ENCODE measurements at regions not wholly inside any gene's neighbourhood (a gene's known extent, or its start where the extent isn't known, plus 50 kb on each side); places are given as distances from the start of the nearest gene placed in this dataset.

- no peak for DNase-seq (ENCODE audit: low read depth in 2 of 2)
Measured at GRCh38 chr5:176176231-176176630, 62.0 kb upstream of the SIMC1 start.

DNA sequence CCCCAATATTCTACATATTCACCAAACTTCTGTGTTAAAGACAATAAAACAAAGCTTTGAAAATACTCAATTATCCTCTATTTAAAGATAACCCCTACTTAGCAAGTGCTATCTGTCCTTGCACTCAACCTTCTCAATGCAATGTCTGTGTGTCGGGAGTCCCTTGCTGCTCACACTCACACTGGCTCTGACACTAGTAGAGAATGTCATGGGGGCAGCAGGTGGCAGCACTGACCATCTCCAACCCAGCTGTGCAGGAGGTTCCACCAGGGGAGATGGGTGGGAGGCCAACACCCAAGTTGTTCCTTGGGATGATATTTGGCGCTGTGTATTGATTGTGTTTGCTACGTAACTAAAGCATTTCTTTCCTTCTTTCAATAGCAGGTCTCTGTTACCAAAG lies 59.4 kb upstream of the SIMC1 start:
- no peak for DNase-seq (ENCODE audit: low read depth in 2 of 2)

DNA sequence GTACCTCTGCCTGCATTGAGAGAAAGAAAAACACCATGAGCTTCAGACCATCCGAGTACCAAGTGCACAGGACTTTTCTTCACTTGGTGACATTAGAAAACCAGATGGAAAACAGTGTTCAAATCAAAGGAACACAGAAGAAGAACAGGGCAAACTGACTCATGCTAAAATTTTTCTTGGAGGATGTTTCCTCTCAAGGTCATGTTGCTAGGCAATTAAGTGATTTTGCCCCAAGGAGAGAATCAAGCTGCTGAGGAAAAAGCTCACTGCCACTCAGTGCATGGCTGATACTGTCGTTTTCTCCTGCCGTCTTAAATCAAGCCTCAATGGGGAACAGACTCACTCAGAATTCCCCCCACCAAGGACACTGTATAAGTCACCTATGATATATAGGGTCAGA lies 57.9 kb upstream of the SIMC1 start:
- DNase-seq (ENCODE audit: low read depth in 2 of 2), result no peak

DNA sequence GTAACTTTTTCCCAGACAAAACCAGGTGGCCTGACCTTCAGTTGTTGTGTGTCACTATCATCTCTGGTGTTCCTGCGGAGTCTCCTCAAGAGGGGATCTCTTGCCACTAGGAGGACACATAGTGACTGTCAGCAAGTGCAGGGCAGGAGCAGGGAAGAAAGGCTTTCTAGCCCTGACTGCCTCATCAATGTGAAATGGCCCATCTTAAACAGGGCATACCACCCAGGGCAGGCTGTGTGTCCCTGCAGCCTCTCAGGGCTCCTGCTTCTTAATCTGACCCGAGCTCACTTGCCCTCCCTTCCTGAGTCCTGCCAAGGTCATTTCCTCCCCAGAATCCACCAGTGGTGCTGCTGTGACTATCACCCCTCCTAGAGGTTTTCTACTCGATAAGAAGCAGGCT lies 57.4 kb upstream of the SIMC1 start:
- DNase-seq (ENCODE audit: low read depth in 2 of 2), result no peak

DNA sequence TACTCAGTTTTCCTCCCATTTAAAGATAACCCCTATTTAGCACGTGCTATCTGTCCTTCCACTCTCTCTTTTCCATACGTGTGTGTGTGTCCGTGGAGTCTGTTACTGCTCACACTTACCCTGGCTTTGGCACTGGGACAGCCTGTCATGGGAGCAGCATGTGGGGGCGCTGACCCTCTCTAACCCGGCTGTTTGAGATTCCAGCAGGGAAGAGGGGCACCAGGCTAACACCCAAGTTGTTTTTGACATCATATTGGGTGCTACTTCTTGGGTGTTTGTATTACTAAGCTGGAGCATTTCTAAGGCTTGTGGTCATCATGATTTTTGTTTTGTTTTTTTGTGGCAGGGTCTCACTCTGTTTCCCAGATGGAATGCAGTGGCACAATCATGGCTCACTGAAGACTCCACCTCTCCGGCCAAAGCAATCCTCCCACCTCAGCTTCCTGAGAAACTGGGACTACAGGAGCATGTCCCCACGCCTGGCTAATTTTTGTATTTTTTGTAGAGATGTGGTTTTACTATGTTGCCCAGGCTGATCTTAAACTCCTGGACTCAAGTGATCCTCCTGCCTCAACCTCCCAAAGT lies 56.9 kb upstream of the SIMC1 start:
- DNase-seq (ENCODE audit: low read depth in 2 of 2), result no peak

GRCh38 chr5:176183321-176184074 lies 54.7 kb upstream of the SIMC1 start:
- DNase-seq (ENCODE audit: low read depth in 2 of 2), result no peak

DNA sequence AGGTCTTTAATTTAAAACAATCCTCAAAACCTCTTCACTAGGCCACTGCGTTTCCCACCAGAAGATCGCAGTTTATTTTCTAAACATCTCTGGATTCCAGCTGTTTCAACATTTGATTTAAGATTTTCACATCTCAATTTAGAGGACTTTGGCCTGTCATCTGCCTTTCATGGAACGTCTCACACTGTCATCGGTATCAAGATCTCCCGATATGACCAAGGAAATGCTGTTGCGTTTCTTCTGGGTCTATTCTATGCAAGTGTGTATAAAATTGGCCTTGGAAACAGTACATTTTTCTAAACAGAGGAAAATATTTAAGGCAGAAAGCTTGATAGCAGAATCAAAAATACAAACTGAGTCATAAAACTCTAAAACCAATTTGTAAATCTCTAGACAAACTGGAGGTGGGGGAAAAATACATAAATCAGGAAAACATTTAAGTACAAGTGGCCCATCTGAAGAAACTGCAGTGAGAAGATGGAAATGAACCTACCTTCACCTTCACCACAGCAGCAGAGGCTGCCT lies 53.6 kb upstream of the SIMC1 start:
- DNase-seq (ENCODE audit: low read depth in 2 of 2), result no peak

DNA sequence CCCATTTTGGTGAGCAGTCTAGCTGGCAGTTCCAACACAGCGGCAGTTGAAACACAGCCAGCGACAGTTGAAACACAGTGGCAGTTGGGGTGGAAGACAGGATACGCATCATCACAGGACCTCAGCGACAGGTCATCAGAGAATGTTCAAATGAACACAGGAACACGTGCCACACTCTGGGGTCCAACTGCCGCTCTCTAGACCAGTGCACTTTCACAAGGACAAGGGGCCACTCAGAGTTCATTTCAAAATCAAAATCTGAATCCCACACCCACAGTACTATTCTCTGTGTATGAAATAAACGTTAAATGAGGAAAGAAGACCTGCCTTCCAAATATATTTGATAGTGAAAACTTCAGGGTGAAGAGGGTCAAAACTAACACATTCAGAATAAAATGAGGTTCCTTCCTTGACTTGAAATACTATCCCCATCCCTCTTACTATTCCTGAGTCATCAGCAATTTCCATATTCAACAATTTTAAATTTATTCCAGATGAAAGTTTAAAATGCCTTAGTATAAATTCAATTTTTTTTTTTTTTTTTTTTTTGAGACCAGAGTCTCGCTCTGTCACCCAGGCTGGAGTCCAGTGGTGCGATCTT lies 53.0 kb upstream of the SIMC1 start:
- DNase-seq (ENCODE audit: low read depth in 2 of 2), result no peak

DNA sequence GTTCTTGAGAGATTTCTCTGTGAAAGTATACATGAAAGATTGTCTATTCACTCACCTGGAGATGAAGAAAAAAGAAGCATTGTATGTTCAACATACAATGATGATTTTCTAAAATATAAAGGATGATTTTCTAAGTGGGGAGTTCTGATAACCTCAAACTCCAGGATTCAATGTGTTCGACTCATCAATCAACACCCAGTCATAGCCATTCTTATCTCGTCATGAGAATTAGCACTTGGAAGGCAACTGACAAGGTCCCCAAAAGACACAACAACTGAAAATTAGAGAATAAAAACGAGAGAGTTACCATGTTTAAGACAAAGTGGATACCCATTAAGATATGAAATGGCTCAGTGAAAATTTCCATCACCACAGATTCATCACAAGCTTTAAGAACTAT lies 52.1 kb upstream of the SIMC1 start:
- DNase-seq (ENCODE audit: low read depth in 2 of 2), result no peak

DNA sequence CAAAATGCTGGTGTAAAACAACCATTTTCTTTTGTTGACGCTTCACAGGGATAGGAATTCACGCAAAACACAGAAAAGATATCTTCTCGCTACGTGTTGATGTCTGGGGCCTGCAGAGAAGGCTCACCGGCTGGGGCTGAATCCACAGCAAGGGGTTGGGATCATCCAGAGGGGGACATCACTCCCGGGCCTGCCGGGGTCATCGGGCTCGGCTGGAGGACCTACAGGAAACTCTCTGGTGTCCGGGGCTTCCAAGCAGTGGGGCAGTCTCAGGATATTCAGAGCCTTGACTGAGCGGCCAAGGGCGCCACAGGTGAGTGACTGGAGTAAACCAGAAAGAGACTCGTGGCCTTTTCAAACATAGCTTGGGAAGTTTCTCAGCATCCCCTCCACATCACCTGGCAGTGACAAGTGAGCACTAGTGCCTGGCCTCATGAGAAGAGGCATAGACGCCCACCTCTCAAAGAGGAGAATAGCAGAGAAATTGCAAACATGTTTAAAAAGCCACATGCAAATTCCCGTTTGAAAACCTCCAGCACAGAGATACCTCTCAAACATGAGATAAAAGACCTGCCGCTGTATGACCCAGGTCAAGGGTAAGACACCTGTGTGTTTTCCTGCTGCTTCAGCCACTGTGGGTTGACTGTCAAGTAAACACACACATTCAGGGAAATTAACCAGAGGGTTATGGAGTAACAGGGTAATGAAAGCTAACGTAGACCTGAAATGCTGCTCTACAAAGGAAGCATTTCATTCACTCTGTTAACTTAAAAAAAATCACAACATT lies 50.8 kb upstream of the SIMC1 start:
- no peak for DNase-seq (ENCODE audit: low read depth in 2 of 2)

DNA sequence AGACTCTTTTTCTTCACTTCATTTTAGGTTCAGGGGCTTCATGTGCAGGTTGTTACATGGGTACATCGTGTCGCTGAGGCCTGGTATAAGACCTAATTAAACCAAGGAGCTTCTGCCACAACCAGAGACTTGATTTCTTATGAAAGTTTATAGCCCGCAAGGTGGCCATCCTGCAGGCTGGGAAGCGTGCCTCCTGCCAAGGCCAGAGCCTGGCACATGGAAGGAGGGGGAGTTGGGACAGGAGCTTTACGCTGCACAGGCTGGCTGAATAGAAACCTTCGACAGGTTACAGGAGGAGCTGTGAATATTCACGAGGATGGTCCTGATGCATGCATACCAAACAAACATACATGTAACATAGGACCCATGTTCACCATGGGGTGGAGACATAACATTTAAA lies 50.1 kb upstream of the SIMC1 start:
- no peak for DNase-seq (ENCODE audit: low read depth in 2 of 2)

Measured in stimulated activated CD4-positive, alpha-beta T cell treated with anti-CD3 and anti-CD28 coated beads, Interleukin-1b, Interleukin-23, amount 100 ng/mL, for 4 hours (primary cell).